Activated T-helper 1 cell treated with anti-CD3 and anti-CD28 coated beads, Interleukin-12 subunit alpha, Interleukin-12 subunit beta, Interleukin-2, Interleukin-4 antibody, amounts not matched to agents 30 ng/mL and 10 ng/mL and 1 ng/mL, durations not matched to agents 14 hours and 24 hours and 36 hours (primary cell): ENCODE measurements at regions not wholly inside any gene's neighbourhood (a gene's known extent, or its start where the extent isn't known, plus 50 kb on each side); places are given as distances from the start of the nearest gene placed in this dataset.

Experiments used
- DNase-seq: peaks from one replicate; pipeline ENCODE4 v3.0.0; 2021; ENCODE audit warnings: low spot score
- H3K27ac Mint-ChIP-seq: one replicate; pipeline ENCODE4 v1.8.0; 2021; ENCODE audit warnings: mild to moderate bottlenecking, mixed read lengths
- H3K27me3 Mint-ChIP-seq: one replicate; pipeline ENCODE4 v1.8.0; 2022; ENCODE audit warnings: mild to moderate bottlenecking, moderate library complexity, mixed read lengths; ENCODE audit not compliant: insufficient read depth
- H3K36me3 Mint-ChIP-seq: one replicate; pipeline ENCODE4 v1.8.0; 2021; ENCODE audit warnings: low read depth, mixed read lengths
- H3K4me1 Mint-ChIP-seq: one replicate; pipeline ENCODE4 v1.8.0; 2021; ENCODE audit warnings: low read depth, mixed read lengths
- H3K4me3 Mint-ChIP-seq: one replicate; pipeline ENCODE4 v1.8.0; 2021; ENCODE audit warnings: mild to moderate bottlenecking, moderate library complexity, mixed read lengths
- H3K9me3 Mint-ChIP-seq: one replicate; pipeline ENCODE4 v1.8.0; 2021; ENCODE audit warnings: mixed read lengths
- intact Hi-C: fragments of 100-400 bp; cut with micrococcal nuclease; formaldehyde crosslinking; loops from one replicate; pipeline ENCODE4 v1.15.1; 2024

DNA sequence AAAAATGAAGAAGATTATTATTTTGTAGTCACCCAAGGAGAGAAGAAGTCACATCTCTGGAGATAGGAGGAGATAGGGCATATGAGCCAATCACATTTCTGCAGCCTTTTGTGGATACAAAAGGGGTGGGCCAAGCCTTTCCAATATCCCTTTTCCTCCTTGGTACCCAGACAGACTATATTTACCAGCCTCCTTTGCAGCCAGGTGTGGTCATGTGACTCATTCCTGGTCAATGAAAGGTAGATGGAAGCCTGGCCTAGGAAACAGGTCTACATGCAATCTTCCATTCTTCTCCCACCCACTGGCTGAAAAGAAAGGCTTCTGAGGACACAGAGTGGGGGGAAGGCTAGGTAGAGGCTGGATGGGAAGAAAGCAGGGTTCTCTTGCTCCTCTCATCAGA lies 58.1 kb upstream of the ERG start:
- intact Hi-C loops: no loop called here
- no peak overlapping the region for H3K4me3 Mint-ChIP-seq
- no peaks in the 10 kb centered on the region for H3K9me3 Mint-ChIP-seq
- H3K27ac Mint-ChIP-seq: no peak overlapping the region
- H3K4me1 Mint-ChIP-seq: no peaks in the 10 kb centered on the region
- peaks cover 9% of the 10 kb centered on the region for H3K27me3 Mint-ChIP-seq
- no peak for DNase-seq
- no peaks in the 10 kb centered on the region for H3K36me3 Mint-ChIP-seq

DNA sequence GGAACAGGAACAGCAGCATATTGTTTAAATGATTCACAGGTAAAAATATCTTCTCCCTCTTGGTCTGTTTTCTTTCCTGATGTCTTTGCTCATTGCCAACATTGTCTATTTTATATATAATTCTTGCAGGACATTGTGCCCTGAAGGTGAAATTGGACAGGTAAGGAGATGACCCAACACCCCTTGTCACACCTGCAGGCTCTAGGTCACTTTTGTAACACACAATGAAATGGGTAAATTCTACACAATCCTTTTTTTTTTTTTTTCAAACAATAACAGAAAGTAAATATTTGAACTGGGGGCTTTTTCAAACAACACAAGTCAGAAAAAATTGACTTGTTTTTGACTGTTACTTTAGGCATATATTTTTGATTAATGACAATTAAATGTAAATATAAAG lies 62.9 kb upstream of the ERG start:
- no peaks in the 10 kb centered on the region for H3K4me1 Mint-ChIP-seq
- H3K4me3 Mint-ChIP-seq: no peak overlapping the region
- no peaks in the 10 kb centered on the region for H3K9me3 Mint-ChIP-seq
- H3K36me3 Mint-ChIP-seq: no peaks in the 10 kb centered on the region
- no peak for DNase-seq
- intact Hi-C loops: no loop called here
- H3K27ac Mint-ChIP-seq: no peak overlapping the region
- H3K27me3 Mint-ChIP-seq: peaks cover 4% of the 10 kb centered on the region

DNA sequence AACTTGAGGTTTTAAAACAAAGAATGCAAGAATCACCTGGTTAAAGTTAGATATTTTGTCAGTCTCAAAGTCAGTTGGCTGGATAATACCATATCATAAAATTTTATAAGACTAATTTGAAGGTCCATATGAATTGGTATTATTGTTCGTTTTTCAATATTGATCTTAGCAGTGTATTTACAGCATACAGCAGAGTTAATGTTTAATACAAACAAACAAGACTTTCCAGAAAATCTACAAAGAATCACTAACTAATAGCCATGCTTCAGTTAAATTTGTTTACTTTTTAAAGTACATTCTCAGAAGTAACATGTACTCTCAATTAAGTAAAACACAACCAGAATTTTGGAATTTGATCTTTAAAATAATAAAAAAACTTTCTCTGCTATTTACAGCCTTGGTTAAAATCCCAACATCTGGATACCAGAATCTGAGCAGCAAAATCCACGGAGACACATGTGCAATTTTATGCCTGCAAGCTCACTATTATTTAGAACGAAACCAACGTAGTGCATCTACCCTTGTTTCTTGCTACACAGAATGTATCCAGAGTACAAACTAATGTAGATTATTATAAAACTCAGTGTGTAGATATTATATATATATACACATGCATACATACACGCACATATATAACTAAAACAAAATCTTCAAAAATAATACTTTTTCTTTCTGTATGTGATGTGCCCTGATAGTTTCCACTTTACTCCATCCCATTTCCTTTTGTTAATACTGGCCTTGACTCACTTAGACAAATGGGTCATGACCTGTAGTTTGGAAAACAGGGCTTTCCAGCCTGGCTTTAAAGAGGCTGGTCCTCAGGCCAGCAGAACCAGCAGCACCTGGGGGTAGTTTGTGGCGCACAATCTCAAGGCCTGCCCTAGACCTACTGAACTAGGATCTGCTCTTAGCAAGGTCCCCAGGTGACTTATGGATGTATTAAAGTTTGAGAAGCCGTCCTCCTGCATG lies 63.6 kb upstream of the ERG start:
- H3K27ac Mint-ChIP-seq: no peak overlapping the region
- H3K27me3 Mint-ChIP-seq: peaks cover 3% of the 10 kb centered on the region
- intact Hi-C loops: no loop called here
- no peaks in the 10 kb centered on the region for H3K9me3 Mint-ChIP-seq
- no peak for DNase-seq
- H3K4me3 Mint-ChIP-seq: no peak overlapping the region
- H3K4me1 Mint-ChIP-seq: no peaks in the 10 kb centered on the region
- H3K36me3 Mint-ChIP-seq: no peaks in the 10 kb centered on the region

DNA sequence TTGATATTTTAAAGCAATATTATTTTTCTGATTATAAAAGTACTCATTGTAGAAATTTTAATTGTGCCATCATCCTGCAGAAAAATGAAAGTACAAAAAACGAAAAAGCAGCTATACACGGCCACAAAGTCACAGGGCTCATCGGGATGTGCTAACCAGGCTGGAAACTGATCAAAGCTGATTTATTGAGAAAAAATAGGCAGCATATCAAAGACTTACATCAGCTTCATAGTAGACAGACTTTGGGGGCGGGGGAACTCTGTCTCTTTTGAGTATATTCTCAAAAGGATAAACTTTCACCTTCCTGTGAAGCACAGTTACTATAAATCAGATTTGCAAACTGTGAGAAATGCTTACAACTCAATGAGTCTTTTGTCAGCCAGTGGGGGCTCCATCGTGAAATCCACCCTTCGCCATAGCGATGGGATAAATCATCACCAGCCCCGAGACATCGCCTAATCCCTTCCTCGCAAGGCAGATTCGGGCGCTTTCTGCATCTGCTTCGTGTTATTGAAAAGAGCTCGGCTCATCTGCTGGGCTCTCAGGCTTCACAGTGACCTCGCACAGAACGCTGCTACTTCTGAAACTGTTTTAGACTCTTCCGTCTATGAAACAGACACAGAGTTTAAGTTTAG lies 69.2 kb upstream of the ERG start:
- Mint-ChIP-seq H3K27me3 (no peaks in the 10 kb centered on the region), H3K27ac (no peak overlapping the region), H3K4me1 (no peaks in the 10 kb centered on the region), H3K36me3 (no peaks in the 10 kb centered on the region), H3K9me3 (no peaks in the 10 kb centered on the region), H3K4me3 (no peak overlapping the region)
- intact Hi-C loops: no loop called here
- no peak for DNase-seq

DNA sequence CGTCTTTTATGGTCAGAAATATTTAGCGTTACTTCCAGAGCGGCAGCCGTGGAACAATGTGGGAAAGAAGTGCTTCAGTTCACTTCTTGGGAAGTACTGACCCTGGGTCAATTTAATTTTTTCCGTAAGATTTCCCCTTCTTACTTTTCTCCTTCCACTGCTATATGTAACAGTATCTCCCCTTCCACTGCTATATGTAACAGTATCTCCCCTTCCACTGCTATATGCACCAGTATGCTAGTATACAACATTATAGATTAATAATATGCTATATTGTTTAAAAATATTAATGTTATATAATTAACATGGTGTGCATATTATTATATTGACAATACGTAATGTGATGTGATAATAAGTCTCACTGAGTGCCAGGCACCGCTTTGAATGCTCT lies 69.7 kb upstream of the ERG start:
- Mint-ChIP-seq H3K4me1 (no peaks in the 10 kb centered on the region), H3K4me3 (no peak overlapping the region), H3K9me3 (no peaks in the 10 kb centered on the region), H3K27me3 (no peaks in the 10 kb centered on the region), H3K27ac (no peak overlapping the region), H3K36me3 (no peaks in the 10 kb centered on the region)
- no peak for DNase-seq
- intact Hi-C loops: no loop called here

DNA sequence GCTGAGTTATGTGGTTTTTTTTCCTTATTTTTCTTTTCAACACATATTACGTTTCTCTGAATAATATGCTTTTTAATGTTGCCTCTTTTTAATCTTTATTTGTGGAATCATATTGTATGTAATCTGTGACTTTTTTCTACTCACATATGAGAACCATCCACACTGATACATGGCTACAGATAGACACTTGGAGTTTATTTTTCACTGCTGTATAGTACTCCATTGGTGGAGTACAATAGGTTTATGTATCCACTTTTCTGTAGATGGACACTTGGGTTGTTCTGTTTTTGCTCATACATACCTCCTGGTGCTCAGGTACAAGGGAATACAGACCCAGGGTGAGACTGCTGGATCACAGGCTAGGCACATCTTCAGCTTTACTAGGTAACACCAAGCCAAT lies 71.5 kb upstream of the ERG start:
- Mint-ChIP-seq H3K27ac (no peak overlapping the region), H3K4me1 (no peaks in the 10 kb centered on the region), H3K4me3 (no peak overlapping the region), H3K9me3 (no peaks in the 10 kb centered on the region), H3K27me3 (no peaks in the 10 kb centered on the region), H3K36me3 (no peaks in the 10 kb centered on the region)
- DNase-seq: no peak
- intact Hi-C loops: no loop called here

DNA sequence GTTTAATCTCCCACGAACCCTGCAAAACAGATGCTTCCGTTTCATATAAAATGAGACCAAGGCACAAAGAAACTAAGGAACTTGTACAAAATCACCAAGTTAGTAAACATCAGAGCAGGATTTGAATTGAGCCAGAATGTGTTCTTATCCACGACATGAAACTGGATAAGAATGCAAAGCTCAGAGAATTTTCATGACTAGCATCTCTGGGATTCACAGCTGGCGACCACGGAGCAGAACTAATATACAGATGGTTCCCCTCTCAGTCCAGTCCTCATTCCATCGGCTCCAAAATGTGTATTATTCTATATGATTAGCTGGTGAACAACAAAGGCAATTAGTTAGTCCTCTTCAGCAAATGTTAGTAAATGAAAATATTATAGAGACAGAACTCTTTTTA lies 72.3 kb upstream of the ERG start:
- intact Hi-C loops: no loop called here
- H3K27me3 Mint-ChIP-seq: no peaks in the 10 kb centered on the region
- H3K27ac Mint-ChIP-seq: no peak overlapping the region
- no peak for DNase-seq
- H3K9me3 Mint-ChIP-seq: no peaks in the 10 kb centered on the region
- H3K4me3 Mint-ChIP-seq: no peak overlapping the region
- no peaks in the 10 kb centered on the region for H3K36me3 Mint-ChIP-seq
- no peaks in the 10 kb centered on the region for H3K4me1 Mint-ChIP-seq

DNA sequence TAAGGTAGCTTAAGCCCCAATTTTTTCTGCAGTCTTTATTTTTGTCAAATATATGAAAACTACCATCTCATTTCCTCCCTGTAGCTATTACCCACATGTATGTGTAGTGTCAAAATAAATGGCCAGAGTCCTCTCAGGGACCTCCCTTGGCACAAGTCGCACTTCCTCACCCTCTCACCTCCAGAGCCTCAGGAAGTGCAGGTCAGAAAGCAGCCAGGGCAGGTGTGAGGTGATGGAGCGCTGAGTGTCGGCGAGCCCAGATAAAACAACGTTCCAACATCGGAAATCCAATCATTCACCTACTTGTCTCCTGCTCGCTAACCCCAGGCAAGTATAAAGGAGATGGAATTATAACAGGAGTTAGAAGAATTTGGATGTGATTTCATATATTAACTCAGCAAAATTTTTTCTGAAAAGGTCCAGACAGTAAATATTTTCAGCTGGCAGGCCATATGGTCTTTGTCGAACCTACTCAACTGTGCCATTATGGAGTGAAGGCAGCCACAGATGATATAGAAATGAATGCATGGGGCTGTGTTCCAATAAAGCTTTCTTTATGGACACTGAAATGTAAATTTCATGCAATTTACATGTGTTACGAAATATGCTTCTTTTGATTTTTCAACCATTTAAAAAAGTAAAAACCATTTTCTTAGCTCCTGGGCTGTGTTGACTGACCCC lies 76.8 kb upstream of the ERG start:
- no peaks in the 10 kb centered on the region for H3K4me1 Mint-ChIP-seq
- intact Hi-C loops: no loop called here
- no peak overlapping the region for H3K27ac Mint-ChIP-seq
- no peaks in the 10 kb centered on the region for H3K27me3 Mint-ChIP-seq
- DNase-seq: no peak
- H3K4me3 Mint-ChIP-seq: no peak overlapping the region
- H3K36me3 Mint-ChIP-seq: no peaks in the 10 kb centered on the region
- no peaks in the 10 kb centered on the region for H3K9me3 Mint-ChIP-seq

DNA sequence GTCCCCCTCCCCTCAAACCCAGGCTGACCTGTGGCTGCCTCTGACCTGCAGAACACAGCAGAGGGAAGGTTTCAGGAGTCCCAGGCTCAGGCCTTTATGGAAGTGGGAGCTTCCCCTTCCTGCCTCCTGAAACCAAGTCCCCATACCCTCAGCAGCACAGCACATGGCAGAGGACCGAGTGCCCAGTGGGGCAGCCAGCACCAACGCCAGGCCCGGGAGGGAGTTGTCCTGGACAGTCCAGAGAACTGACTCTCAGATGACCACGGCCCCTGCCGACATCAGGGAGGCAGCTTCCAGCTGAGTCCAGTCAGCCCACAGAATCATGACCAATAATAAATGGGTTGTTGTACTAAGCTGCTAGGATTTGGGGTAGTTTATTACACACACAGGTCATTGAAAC lies 79.6 kb upstream of the ERG start:
- no peaks in the 10 kb centered on the region for H3K27me3 Mint-ChIP-seq
- no peak overlapping the region for H3K4me3 Mint-ChIP-seq
- DNase-seq: no peak
- no peaks in the 10 kb centered on the region for H3K4me1 Mint-ChIP-seq
- intact Hi-C loops: no loop called here
- no peaks in the 10 kb centered on the region for H3K36me3 Mint-ChIP-seq
- H3K27ac Mint-ChIP-seq: no peak overlapping the region
- no peaks in the 10 kb centered on the region for H3K9me3 Mint-ChIP-seq

DNA sequence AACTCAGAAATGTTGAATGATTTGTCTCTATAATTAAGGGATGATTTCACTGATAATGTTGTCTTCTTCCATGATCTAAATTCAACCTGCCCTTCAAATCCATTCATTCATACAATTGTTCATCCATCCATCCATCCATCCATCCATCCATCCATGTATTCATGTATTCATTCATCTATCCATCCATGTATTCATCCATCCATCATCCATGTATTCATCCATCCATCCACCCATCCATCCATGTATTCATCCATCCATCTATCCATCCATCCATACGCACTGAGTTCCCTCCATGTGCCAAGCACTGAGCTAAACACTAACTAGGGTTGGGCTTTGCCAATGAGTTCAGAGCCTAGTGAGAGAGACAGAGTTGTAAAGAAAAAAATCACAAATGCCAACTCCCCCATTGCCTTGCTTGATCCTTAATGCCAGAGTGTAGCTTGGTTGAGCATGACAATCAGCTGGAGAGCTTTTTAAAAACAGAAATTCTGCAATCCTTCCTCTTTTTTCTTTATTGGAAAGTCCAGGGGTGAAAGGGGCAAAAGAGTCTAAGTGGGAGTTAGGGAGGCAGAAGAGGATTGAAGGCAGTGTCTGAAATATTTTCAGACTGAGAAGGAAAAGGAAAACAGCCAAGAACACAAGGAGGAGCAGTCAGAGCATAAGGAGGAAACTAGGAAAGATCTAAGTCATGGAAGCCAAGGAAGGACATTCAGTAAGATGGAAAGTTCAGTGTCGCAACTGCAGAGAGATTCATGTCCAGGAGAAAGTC lies 92.4 kb upstream of the ERG start:
- no peak for DNase-seq
- Mint-ChIP-seq H3K27me3 (peaks cover 2% of the 10 kb centered on the region), H3K4me1 (no peaks in the 10 kb centered on the region), H3K36me3 (no peaks in the 10 kb centered on the region), H3K27ac (no peak overlapping the region), H3K9me3 (no peaks in the 10 kb centered on the region), H3K4me3 (no peak overlapping the region)
- intact Hi-C loops: no loop called here

DNA sequence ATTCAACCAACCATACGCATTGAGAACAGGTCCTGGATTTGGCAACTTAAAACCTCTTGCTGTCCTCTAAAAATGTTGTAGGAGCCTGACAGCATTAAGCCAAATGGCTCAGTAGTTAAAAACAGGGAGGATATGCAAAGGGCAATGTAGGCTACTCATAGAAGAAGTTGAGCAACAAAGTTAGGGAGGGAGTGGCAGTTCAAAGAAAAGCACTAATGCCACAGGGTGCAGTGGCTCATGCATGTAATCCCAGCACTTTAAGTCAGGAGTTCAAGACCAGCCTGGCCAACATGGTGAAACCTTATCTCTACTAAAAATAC lies 92.9 kb upstream of the ERG start:
- H3K36me3 Mint-ChIP-seq: no peaks in the 10 kb centered on the region
- H3K27me3 Mint-ChIP-seq: peaks cover 2% of the 10 kb centered on the region
- no peak for DNase-seq
- no peaks in the 10 kb centered on the region for H3K9me3 Mint-ChIP-seq
- H3K4me1 Mint-ChIP-seq: no peaks in the 10 kb centered on the region
- no peak overlapping the region for H3K4me3 Mint-ChIP-seq
- intact Hi-C loops: no loop called here
- no peak overlapping the region for H3K27ac Mint-ChIP-seq

DNA sequence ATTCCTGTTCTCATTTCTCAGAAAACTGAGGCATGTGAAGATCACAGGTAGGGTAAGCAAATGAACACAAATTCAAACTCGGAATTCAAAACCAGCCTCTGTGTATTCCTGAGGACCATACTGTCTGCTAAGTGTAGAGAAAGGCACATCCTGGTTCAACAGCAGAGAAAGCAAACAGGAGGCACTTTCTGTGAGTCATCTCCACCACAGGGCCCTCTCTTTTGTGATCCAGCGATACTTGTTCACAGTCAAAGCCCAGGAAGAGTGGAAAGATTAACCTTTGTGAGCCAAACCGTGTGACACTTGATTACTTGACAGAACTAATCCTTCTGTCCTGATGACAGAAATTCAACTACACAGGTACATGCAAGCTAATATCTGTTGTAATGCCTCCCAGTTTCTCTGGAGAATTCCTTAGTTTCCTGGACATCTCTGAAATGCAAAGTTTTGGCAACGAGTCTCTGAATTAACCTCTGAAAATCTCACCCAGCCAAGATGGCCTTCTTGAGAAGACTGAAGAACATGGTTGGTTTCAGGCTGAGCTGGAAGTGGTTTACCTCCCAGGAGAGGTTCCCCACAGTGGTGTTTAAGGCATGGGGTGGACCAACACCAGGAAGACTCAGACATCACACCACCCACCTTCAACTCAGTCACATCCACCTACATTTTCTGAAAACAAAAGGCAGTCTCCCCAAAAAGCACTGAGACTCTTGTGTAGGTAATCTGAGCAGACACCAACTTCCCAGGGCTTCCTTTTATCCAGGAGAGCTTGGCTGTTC lies 98.2 kb upstream of the ERG start:
- no peaks in the 10 kb centered on the region for H3K36me3 Mint-ChIP-seq
- intact Hi-C loops: no loop called here
- peaks cover 4% of the 10 kb centered on the region for H3K27me3 Mint-ChIP-seq
- H3K4me1 Mint-ChIP-seq: no peaks in the 10 kb centered on the region
- H3K9me3 Mint-ChIP-seq: no peaks in the 10 kb centered on the region
- H3K4me3 Mint-ChIP-seq: no peak overlapping the region
- no peak overlapping the region for H3K27ac Mint-ChIP-seq
- DNase-seq: no peak
